Mesenchymal stem cell (in vitro differentiated cells and primary cell): ENCODE measurements at regions not wholly inside any gene's neighbourhood (a gene's known extent, or its start where the extent isn't known, plus 50 kb on each side); places are given as distances from the start of the nearest gene placed in this dataset.

ENCODE experiments used
- DNase-seq: peaks from one replicate; pipeline ENCODE4 v3.0.0-alpha.2; 2013
- H2AFZ ChIP-seq: one replicate; pipeline ENCODE4 v1.6.1; 2013; ENCODE audit warnings: low read depth, mild to moderate bottlenecking, control low read depth, inconsistent platforms, low read length, moderate library complexity
- H2AK5ac ChIP-seq: 2 replicates; pipeline ENCODE4 v1.6.1; 2013; ENCODE audit warnings: low read length, moderate library complexity, mild to moderate bottlenecking, inconsistent platforms; ENCODE audit not compliant: severe bottlenecking
- H2BK120ac ChIP-seq: one replicate; pipeline ENCODE4 v1.6.1; 2013; ENCODE audit warnings: low read depth, mild to moderate bottlenecking, inconsistent platforms, low read length, moderate library complexity
- H2BK12ac ChIP-seq, 2 experiments: one replicate each; pipeline ENCODE4 v1.6.1; 2013; ENCODE audit warnings: inconsistent platforms in 2 of 2, low read length in 2 of 2, mild to moderate bottlenecking in 2 of 2, moderate library complexity in 2 of 2, control low read depth in 1 of 2
- H2BK15ac ChIP-seq: one replicate; pipeline ENCODE4 v1.6.1; 2013; ENCODE audit warnings: mild to moderate bottlenecking, low read depth, inconsistent platforms; ENCODE audit not compliant: poor library complexity, severe bottlenecking
- H2BK5ac ChIP-seq: 2 replicates; pipeline ENCODE4 v1.6.1; 2013; ENCODE audit warnings: low read depth, mild to moderate bottlenecking, low read length, control low read depth, inconsistent platforms; ENCODE audit not compliant: poor library complexity, severe bottlenecking
- H3K14ac ChIP-seq, 2 experiments: one replicate each; pipeline ENCODE4 v1.6.1; 2013; ENCODE audit warnings: inconsistent platforms in 2 of 2, low read length in 2 of 2, control low read depth in 1 of 2, mild to moderate bottlenecking in 1 of 2, moderate library complexity in 1 of 2
- H3K18ac ChIP-seq, 2 experiments: one replicate each; pipeline ENCODE4 v1.6.1; 2013; ENCODE audit warnings: inconsistent platforms in 2 of 2, low read length in 2 of 2, control low read depth in 1 of 2, low read depth in 1 of 2, mild to moderate bottlenecking in 1 of 2
- H3K23ac ChIP-seq, 2 experiments: one replicate each; pipeline ENCODE4 v1.6.1; 2013; ENCODE audit warnings: inconsistent platforms in 2 of 2, low read length in 2 of 2, mild to moderate bottlenecking in 2 of 2, moderate library complexity in 2 of 2, control low read depth in 1 of 2
- H3K27ac ChIP-seq: 2 replicates; pipeline ENCODE4 v1.5.1; 2013; ENCODE audit warnings: mild to moderate bottlenecking, moderate library complexity, low read length, control low read depth, inconsistent platforms; ENCODE audit not compliant: poor library complexity, severe bottlenecking
- H3K27me3 ChIP-seq, 2 experiments: 2 replicates each; pipeline versions ENCODE4 v1.6.1 to v1.7.0; 2013; ENCODE audit warnings: low read length in 2 of 2, mild to moderate bottlenecking in 2 of 2, moderate library complexity in 2 of 2, control low read depth in 1 of 2, inconsistent platforms in 1 of 2; ENCODE audit not compliant: control insufficient read depth in 1 of 2, insufficient read depth in 1 of 2
- H3K36me3 ChIP-seq, 2 experiments: 2 replicates each; pipeline versions ENCODE4 v1.6.1 to v1.7.0; 2013; ENCODE audit warnings: low read length in 2 of 2, control low read depth in 1 of 2, inconsistent platforms in 1 of 2, low read depth in 1 of 2, mild to moderate bottlenecking in 1 of 2; ENCODE audit not compliant: insufficient read depth in 2 of 2, control insufficient read depth in 1 of 2
- H3K4ac ChIP-seq, 2 experiments: one replicate each; pipeline ENCODE4 v1.6.1; 2013; ENCODE audit warnings: inconsistent platforms in 2 of 2, low read length in 2 of 2, mild to moderate bottlenecking in 2 of 2, moderate library complexity in 2 of 2, control low read depth in 1 of 2, low read depth in 1 of 2
- H3K4me1 ChIP-seq: 2 replicates; pipeline ENCODE4 v1.6.1; 2013; ENCODE audit warnings: low read depth, low read length, control low read depth; ENCODE audit not compliant: control insufficient read depth, insufficient read depth
- H3K4me2 ChIP-seq: 2 replicates; pipeline ENCODE4 v1.6.1; 2013; ENCODE audit warnings: low read length, mild to moderate bottlenecking, inconsistent platforms; ENCODE audit not compliant: poor library complexity, severe bottlenecking
- H3K4me3 ChIP-seq, 2 experiments: 2 replicates each; pipeline versions ENCODE4 v1.5.1 to v1.7.0; 2013; ENCODE audit warnings: low read length in 2 of 2, mild to moderate bottlenecking in 2 of 2, control low read depth in 1 of 2, low read depth in 1 of 2; ENCODE audit not compliant: insufficient read depth in 1 of 2
- H3K79me1 ChIP-seq: replicated peaks from 2 replicates; pipeline ENCODE4 v1.6.1; 2013; ENCODE audit warnings: mild to moderate bottlenecking, control low read depth, low read length, inconsistent platforms; ENCODE audit not compliant: poor library complexity, severe bottlenecking
- H3K9ac ChIP-seq: 2 replicates; pipeline ENCODE4 v1.7.0; 2013; ENCODE audit warnings: mild to moderate bottlenecking, low read length, moderate library complexity
- H3K9me3 ChIP-seq: 2 replicates; pipeline ENCODE4 v1.7.0; 2013; ENCODE audit warnings: mild to moderate bottlenecking, low read length; ENCODE audit not compliant: control insufficient read depth
- H4K8ac ChIP-seq: one replicate; pipeline ENCODE4 v1.6.1; 2013; ENCODE audit warnings: inconsistent platforms, mild to moderate bottlenecking, low read length, moderate library complexity
- H4K91ac ChIP-seq: one replicate; pipeline ENCODE4 v1.6.1; 2013; ENCODE audit warnings: mild to moderate bottlenecking, low read length, inconsistent platforms
- WGBS: methylation state at CpG from one replicate; pipeline ENCODE4 v1.1.7; 2013; ENCODE audit warnings: mixed read lengths; 5-methylcytosine and 5-hydroxymethylcytosine counted together

- Histone ChIP-seq H3K4me1 (peaks cover 2% of the 10 kb centered on the region), H3K4me3 (no peak overlapping the region), H3K4ac (no peak overlapping the region), H2BK120ac (no peak overlapping the region), H3K4me2 (no peak overlapping the region), H4K91ac (no peak overlapping the region), H2BK5ac (no peak overlapping the region), H2AK5ac (no peak overlapping the region), H3K23ac (no peak overlapping the region), H2AFZ (no peak overlapping the region), H3K18ac (no peak overlapping the region), H3K9me3 (no peaks in the 10 kb centered on the region), H3K79me1 (no peaks in the 10 kb centered on the region), H2BK12ac (no peak overlapping the region), H3K27ac (no peak overlapping the region), H3K14ac (no peak overlapping the region), H3K36me3 (no peaks in the 10 kb centered on the region), H3K9ac (no peak overlapping the region), H4K8ac (no peak overlapping the region), H3K27me3 (no peaks in the 10 kb centered on the region), H2BK15ac (no peak overlapping the region)
- WGBS, result 88% methylated on average over 3 of the region's 4 CpGs
- DNase-seq, result no peak
Measured at GRCh38 chr5:125186911-125187375, 440.5 kb upstream of the ZNF608 start.

GRCh38 chr5:125189531-125189941, 443.1 kb upstream of the ZNF608 start:
- Histone ChIP-seq H2AK5ac (no peak overlapping the region), H3K14ac (no peak overlapping the region), H3K18ac (no peak overlapping the region), H3K27ac (no peak overlapping the region), H3K79me1 (no peaks in the 10 kb centered on the region), H3K9ac (no peak overlapping the region), H4K91ac (no peak overlapping the region), H3K23ac (no peak overlapping the region), H3K4ac (no peak overlapping the region), H2BK12ac (no peak overlapping the region), H4K8ac (no peak overlapping the region), H2AFZ (no peak overlapping the region), H3K9me3 (no peaks in the 10 kb centered on the region), H3K4me3 (no peak overlapping the region), H2BK5ac (no peak overlapping the region), H2BK120ac (no peak overlapping the region), H3K4me2 (no peak overlapping the region), H3K36me3 (no peaks in the 10 kb centered on the region), H3K4me1 (peaks cover 2% of the 10 kb centered on the region), H3K27me3 (no peaks in the 10 kb centered on the region), H2BK15ac (no peak overlapping the region)
- 100% methylated on average over 1 of the region's 1 CpG for WGBS
- peak; percentile 49 for DNase-seq

- no peak overlapping the region for H2BK12ac ChIP-seq
- peaks cover 2% of the 10 kb centered on the region for H3K4me1 ChIP-seq
- WGBS, result 54% methylated on average over 7 of the region's 9 CpGs
Measured at GRCh38 chr5:125190232-125191087, 444.0 kb upstream of the ZNF608 start.

GRCh38 chr5:125194883-125195282, 448.4 kb upstream of the ZNF608 start:
- Histone ChIP-seq H3K14ac (no peak overlapping the region), H3K18ac (no peak overlapping the region), H2BK5ac (no peak overlapping the region), H3K9me3 (no peaks in the 10 kb centered on the region), H3K27ac (no peak overlapping the region), H2AK5ac (no peak overlapping the region), H3K4me1 (peaks cover 2% of the 10 kb centered on the region), H3K36me3 (no peaks in the 10 kb centered on the region), H3K9ac (no peak overlapping the region), H2AFZ (no peak overlapping the region), H3K4me3 (no peak overlapping the region), H3K27me3 (no peaks in the 10 kb centered on the region), H3K79me1 (no peaks in the 10 kb centered on the region), H2BK15ac (no peak overlapping the region), H3K4ac (no peak overlapping the region), H2BK120ac (no peak overlapping the region), H2BK12ac (peak overlapping the region in 1 of 2 experiments; percentile 71), H4K8ac (no peak overlapping the region), H3K23ac (no peak overlapping the region), H4K91ac (no peak overlapping the region), H3K4me2 (no peak overlapping the region)
- no peak for DNase-seq
- 96% methylated on average over 6 of the region's 6 CpGs for WGBS

More at GRCh38 chr5:125190232-125191087, 444.0 kb upstream of the ZNF608 start:
- Histone ChIP-seq H2BK120ac (no peak overlapping the region), H2AFZ (no peak overlapping the region), H3K4ac (no peak overlapping the region), H2AK5ac (no peak overlapping the region), H3K9me3 (no peaks in the 10 kb centered on the region), H3K36me3 (no peaks in the 10 kb centered on the region), H3K9ac (no peak overlapping the region), H3K4me2 (peak overlapping the region; percentile 30), H3K14ac (no peak overlapping the region), H4K91ac (no peak overlapping the region), H3K79me1 (no peaks in the 10 kb centered on the region), H2BK5ac (no peak overlapping the region), H3K4me3 (no peak overlapping the region), H4K8ac (no peak overlapping the region), H3K18ac (peak overlapping the region in 1 of 2 experiments; percentile 40), H3K27ac (no peak overlapping the region), H3K27me3 (no peaks in the 10 kb centered on the region), H2BK15ac (no peak overlapping the region), H3K23ac (no peak overlapping the region)
- DNase-seq, result peak; percentile 22
